BLaER1 (cell line): ENCODE measurements at regions not wholly inside any gene's neighbourhood (a gene's known extent, or its start where the extent isn't known, plus 50 kb on each side); places are given as distances from the start of the nearest gene placed in this dataset.

Experiments
- H3K27ac ChIP-seq: shearing (Covaris generic); formaldehyde crosslinking; 2 replicates; pipeline ENCODE4 v1.8.1; 2022
- H3K27me3 ChIP-seq: shearing (Covaris generic); formaldehyde crosslinking; 2 replicates; pipeline ENCODE4 v1.8.1; 2022
- H3K36me3 ChIP-seq: shearing (Covaris generic); formaldehyde crosslinking; 2 replicates; pipeline ENCODE4 v1.8.1; 2022
- H3K4me1 ChIP-seq: shearing (Covaris generic); formaldehyde crosslinking; 2 replicates; pipeline ENCODE4 v1.8.1; 2022
- H3K4me2 ChIP-seq: shearing (Covaris generic); formaldehyde crosslinking; 2 replicates; pipeline ENCODE4 v1.8.1; 2022
- H3K4me3 ChIP-seq: shearing (Covaris generic); formaldehyde crosslinking; 2 replicates; pipeline ENCODE4 v1.8.1; 2022
- H3K9ac ChIP-seq: shearing (Covaris generic); formaldehyde crosslinking; 2 replicates; pipeline ENCODE4 v1.8.1; 2022
- H3K9me3 ChIP-seq: shearing (Covaris generic); formaldehyde crosslinking; 2 replicates; pipeline ENCODE4 v1.8.1; 2022
- H4K20me1 ChIP-seq: shearing (Covaris generic); formaldehyde crosslinking; 2 replicates; pipeline ENCODE4 v1.8.1; 2022
- Cebpa-rat ChIP-seq: shearing (Covaris generic); IDR thresholded peaks from 2 replicates; pipeline ENCODE4 v1.8.1; 2022

DNA sequence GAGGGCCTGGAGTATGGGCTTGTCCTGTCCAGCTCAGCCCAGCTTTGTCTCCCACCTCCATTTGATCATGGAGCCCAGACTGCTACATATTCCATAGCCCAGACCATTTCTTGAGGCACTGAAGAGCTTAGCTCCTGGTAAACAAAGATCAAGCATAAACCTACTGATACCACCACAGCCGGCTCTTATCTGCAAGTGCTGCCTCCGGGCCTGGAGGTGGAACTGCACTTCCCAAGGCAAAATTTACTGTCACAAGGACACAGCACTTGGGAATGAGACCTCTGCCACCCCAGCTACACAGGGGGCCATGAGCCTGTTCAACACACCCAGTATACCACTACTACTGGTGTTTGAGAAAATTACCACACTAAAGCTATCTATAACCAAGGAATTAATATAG lies 53.7 kb upstream of the PLSCR5 start:
- H3K4me1 ChIP-seq: no peaks in the 10 kb centered on the region
- no peaks in the 10 kb centered on the region for H3K27me3 ChIP-seq
- no peak for TF ChIP-seq Cebpa-rat
- no peak overlapping the region for H3K9ac ChIP-seq
- H4K20me1 ChIP-seq: no peaks in the 10 kb centered on the region
- H3K27ac ChIP-seq: no peak overlapping the region
- H3K36me3 ChIP-seq: no peaks in the 10 kb centered on the region
- H3K4me2 ChIP-seq: no peak overlapping the region
- no peaks in the 10 kb centered on the region for H3K9me3 ChIP-seq
- H3K4me3 ChIP-seq: no peak overlapping the region

DNA sequence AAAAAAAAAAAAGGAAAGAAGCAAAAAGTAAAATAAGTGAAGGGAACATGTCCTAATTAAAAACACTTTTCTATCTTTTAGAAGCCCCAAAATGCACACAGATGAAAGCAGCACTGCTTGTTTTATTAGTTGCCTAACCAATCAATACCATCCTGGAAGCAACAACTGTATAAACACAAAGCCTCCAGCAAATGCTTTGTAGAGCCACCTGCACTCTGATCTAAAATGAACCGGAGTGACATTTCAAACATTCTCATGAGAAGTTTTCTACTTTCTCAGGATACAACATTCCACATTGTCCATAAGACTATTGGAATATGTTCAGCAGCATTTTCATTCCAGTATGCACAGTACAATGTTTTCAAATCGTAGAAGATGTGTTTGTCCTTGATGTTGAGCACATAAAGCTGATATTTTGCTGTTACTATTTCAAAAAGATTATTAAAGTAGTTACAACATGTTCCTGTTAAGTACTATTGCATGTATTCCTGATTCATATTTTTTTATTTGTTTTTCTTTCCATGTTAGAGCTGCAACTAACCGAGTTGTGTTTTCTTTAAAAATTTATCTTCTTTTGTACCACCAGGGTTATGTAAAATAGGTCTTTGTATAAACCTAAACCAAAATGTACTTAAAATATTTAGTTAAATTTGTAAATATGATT lies 50.3 kb upstream of the PLSCR5 start:
- Histone ChIP-seq H3K27me3 (no peaks in the 10 kb centered on the region), H3K9ac (no peak overlapping the region), H3K4me1 (no peaks in the 10 kb centered on the region), H3K4me3 (no peak overlapping the region), H3K9me3 (no peaks in the 10 kb centered on the region), H4K20me1 (no peaks in the 10 kb centered on the region), H3K27ac (no peak overlapping the region), H3K4me2 (no peak overlapping the region), H3K36me3 (no peaks in the 10 kb centered on the region)
- TF ChIP-seq Cebpa-rat: no peak
